ENCODE measurements at regions not wholly inside any gene's neighbourhood (a gene's known extent, or its start where the extent isn't known, plus 50 kb on each side); places are given as distances from the start of the nearest gene placed in this dataset.

GRCh38 chr13:26929971-26930730 is 169.6 kb upstream of the GPR12 start:
- DNase-seq: peak; percentile 77 to 80

- DNase-seq: no peak
Measured at GRCh38 chr13:26927511-26927910, 166.9 kb upstream of the GPR12 start.

GRCh38 chr13:26926371-26926770 is 165.8 kb upstream of the GPR12 start:
- no peak for DNase-seq

GRCh38 chr13:26923824-26924605 is 163.4 kb upstream of the GPR12 start:
- no peak for DNase-seq

GRCh38 chr13:26921918-26922317 is 161.3 kb upstream of the GPR12 start:
- DNase-seq: no peak

- no peak for DNase-seq
Measured at GRCh38 chr13:26920614-26921355, 160.2 kb upstream of the GPR12 start.

- DNase-seq: no peak
Measured at GRCh38 chr13:26919732-26920131, 159.1 kb upstream of the GPR12 start.

GRCh38 chr13:26919311-26919710 is 158.7 kb upstream of the GPR12 start:
- no peak for DNase-seq

GRCh38 chr13:26914624-26915023 is 154.0 kb upstream of the GPR12 start:
- DNase-seq: peak in 1 of 2 experiments; percentile 14

- DNase-seq: no peak
Measured at GRCh38 chr13:26914148-26914547, 153.6 kb upstream of the GPR12 start.

GRCh38 chr13:26910754-26911465 is 150.3 kb upstream of the GPR12 start:
- no peak for DNase-seq

GRCh38 chr13:26909477-26909876 is 148.9 kb upstream of the GPR12 start:
- no peak for DNase-seq

GRCh38 chr13:26908126-26908525 is 147.5 kb upstream of the GPR12 start:
- no peak for DNase-seq

- no peak for DNase-seq
Measured at GRCh38 chr13:26899202-26899601, 138.6 kb upstream of the GPR12 start.

GRCh38 chr13:26897706-26898550 is 137.3 kb upstream of the GPR12 start:
- DNase-seq: no peak

GRCh38 chr13:26896986-26897668 is 136.5 kb upstream of the GPR12 start:
- DNase-seq: no peak

- DNase-seq: no peak
Measured at GRCh38 chr13:26895808-26896466, 135.4 kb upstream of the GPR12 start.

GRCh38 chr13:26895081-26895807 is 134.7 kb upstream of the GPR12 start:
- no peak for DNase-seq

- DNase-seq: no peak
Measured at GRCh38 chr13:26888632-26889031, 128.0 kb upstream of the GPR12 start.

- DNase-seq: no peak
Measured at GRCh38 chr13:26887594-26887993, 127.0 kb upstream of the GPR12 start.
